Cardiac fibroblast (primary cell): ENCODE measurements at regions not wholly inside any gene's neighbourhood (a gene's known extent, or its start where the extent isn't known, plus 50 kb on each side); places are given as distances from the start of the nearest gene placed in this dataset.

Experiments used
- DNase-seq, 2 donors: peaks; one replicate each; pipeline versions ENCODE4 v3.0.0 to v3.0.0-alpha.2; 2010; ENCODE audit warnings: low read depth in 2 of 2
- H3K4me3 ChIP-seq, 2 donors: replicated peaks in 1 of 2; 1 replicate in 1 of 2; 2 replicates in 1 of 2; pipeline ENCODE4 v1.5.1; 2011; ENCODE audit warnings: low read depth in 2 of 2, low read length in 2 of 2, mild to moderate bottlenecking in 2 of 2, moderate library complexity in 1 of 2
- CTCF ChIP-seq: IDR thresholded peaks from one replicate; pipeline ENCODE4 v1.5.1; 2011; ENCODE audit warnings: low read depth, mild to moderate bottlenecking, low read length, inconsistent platforms

DNA sequence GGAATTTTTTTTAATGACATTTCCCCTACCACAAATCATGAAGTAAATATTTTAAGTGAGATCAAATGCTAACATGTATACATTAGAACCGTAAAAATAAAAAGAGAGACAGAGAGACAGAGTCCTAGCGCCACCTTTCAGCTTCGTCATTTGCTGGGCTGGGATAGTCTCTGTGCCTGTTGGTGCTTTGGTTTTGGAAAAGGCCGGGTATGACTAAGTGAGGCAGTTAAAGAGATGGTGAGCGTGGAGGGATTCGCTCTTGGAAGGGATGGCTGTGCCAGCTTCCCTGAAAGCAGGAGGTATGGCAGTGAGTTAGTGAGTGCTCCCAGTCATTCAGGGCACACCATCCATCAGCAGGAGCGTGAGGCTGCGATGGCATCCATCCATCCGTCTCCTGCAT is 729.6 kb upstream of the WWC1 start:
- no peak for DNase-seq
- no peak overlapping the region for H3K4me3 ChIP-seq
- TF ChIP-seq CTCF, result no peak

DNA sequence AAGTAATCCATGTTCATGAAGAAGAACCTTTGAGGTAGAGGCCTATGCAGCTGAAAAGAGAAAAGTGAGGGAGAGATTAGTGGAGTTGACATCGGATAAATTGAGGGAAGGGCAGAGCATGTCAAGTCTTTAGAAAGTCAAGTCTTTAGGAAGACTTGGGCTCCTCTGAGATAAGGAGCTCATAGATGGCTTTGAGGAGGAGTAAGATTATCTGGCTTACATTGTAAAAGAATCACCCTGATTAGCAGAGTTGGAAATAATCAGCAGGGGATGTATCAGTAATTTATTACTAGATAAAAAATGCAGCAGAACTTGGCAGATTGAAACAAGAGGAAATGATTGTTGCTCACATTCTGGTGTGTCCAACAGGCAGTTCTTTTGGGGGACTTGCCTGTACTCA is 727.2 kb upstream of the WWC1 start:
- no peak overlapping the region for H3K4me3 ChIP-seq
- no peak for DNase-seq
- no peak for TF ChIP-seq CTCF

- no peak overlapping the region for H3K4me3 ChIP-seq
- peak; percentile 26 to 37 for DNase-seq
- peak; percentile 13 for TF ChIP-seq CTCF
These were observed 726.1 kb upstream of the WWC1 start for GRCh38 chr5:167565189-167565954.

GRCh38 chr5:167570431-167570830 is 721.0 kb upstream of the WWC1 start:
- TF ChIP-seq CTCF, result no peak
- H3K4me3 ChIP-seq, result no peak overlapping the region
- no peak for DNase-seq

- no peak for TF ChIP-seq CTCF
These were observed 719.6 kb upstream of the WWC1 start for GRCh38 chr5:167571824-167572223.

DNA sequence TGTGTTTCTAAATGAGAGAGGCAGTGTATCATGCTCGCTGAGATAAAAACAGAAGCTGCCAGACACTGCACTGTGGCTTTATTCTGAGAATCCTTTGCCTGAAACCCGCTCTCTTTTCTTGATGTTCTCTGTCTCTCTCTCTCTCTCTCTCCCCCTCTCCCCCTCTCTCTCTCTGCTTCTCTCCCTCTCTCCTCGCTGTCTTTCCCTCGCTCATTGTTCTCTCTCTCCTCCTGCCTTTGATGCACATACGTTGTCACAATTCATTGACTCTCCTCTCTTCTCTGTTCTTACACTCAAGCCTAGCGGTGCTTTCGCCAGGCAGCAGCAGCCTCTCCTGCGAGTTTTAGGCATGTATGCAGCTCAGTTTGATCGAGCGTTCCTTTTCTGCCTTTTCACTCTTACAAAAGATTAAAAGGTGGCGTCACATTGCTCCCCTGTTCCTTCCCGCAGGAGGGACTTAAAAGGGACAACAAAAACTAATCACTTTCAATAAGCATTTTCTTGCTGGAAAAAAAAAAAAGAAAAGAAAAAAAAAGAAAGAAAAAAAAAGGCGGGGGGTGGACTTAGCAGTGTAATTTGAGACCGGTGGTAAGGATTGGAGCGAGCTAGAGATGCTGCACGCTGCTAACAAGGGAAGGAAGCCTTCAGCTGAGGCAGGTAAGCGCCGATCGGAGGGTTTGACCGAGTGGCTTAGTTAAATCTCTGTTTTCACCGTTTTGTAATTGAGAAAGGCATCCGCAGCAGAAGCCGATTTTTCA is 717.9 kb upstream of the WWC1 start:
- no peak for TF ChIP-seq CTCF
- H3K4me3 ChIP-seq, result peak overlapping the region; percentile 30 to 38
- DNase-seq, result peak; percentile 37 to 47

More at GRCh38 chr5:167571824-167572223, 719.6 kb upstream of the WWC1 start:
- H3K4me3 ChIP-seq, result no peak overlapping the region
- DNase-seq, result no peak
